T-helper 1 cell (primary cell): ENCODE measurements at regions not wholly inside any gene's neighbourhood (a gene's known extent, or its start where the extent isn't known, plus 50 kb on each side); places are given as distances from the start of the nearest gene placed in this dataset.

Experiments used
- DNase-seq, 5 donors: peaks; one replicate each; pipeline ENCODE4 v3.0.0-alpha.2; 2012 to 2020

DNA sequence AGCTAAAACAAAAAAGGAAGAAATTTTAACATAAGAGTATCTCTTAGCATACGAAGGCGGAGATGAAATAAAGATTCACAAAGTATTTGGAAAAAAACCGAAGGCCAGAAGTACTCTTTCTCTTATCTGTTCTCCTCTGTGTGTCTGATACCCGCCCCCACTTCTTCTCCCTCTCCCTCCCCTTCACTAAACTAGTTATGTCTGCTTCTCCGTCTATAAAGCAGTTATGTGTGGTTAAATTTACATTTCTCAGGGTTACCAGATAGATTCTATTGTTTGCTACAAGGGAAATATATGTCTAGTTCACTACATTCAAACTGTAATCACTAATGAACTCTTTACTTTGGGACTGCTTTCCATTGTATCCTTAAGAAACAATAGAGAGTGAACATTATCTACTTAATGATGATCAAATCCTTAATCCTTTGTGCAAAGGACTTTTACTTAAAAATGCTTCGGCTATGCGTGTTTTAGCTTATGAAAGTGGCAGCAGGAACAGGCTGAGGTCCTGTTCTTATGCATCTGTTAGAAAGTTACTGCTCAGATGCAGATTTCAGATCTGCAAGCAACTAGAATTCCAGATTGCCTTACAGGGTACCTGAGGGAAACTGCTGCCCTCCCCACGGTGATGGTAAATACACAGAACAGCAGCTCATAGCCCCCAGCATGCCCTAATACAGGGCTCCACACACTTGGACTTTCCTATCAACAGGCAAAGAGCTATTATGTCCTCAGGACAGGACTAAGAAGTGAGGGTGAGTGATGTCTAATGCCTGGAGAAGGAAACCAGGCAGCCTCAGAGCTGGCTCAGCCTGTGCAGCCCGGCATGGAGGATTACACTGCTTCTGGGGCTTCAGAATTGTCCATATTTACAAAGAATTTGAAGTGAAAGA is 273.3 kb downstream of the FZD1 start:
- DNase-seq, result no peak

DNA sequence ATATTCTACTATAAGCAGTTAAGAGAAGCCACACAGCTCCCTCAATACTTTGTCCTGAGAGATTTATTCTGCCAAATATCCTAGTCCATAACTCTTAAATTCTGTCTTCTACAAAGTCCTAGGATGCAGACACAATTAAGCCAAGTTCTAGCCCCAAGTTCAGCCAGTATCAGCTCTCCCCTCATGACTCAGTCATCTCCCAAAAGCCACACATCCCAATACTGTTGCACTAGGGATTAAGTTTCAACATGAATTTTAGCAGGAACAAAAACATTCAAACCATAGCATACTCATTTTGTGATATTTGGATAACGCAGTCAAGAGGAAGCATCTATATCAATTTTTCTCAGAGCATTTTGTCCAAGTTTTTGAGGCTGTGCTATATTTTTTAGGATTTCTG is 277.4 kb downstream of the FZD1 start:
- no peak for DNase-seq

DNA sequence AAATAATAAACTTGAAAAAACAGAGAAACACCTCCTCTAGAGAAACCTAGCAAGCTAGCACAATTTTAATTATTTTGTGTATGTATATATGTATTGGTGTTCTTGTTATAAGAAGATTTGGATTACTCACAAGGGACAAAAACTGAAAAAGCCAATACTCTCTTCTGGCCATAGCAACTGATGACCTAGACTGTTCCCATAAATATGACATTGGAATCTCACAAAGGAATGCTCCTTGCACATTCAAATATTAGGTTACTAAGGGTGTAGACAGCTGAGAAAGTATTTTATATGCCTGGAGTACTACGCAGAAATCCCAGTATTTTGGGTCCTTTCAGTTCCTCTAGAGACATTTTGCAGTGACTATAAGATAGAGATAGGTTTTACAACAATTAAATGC is 279.4 kb downstream of the FZD1 start:
- no peak for DNase-seq

DNA sequence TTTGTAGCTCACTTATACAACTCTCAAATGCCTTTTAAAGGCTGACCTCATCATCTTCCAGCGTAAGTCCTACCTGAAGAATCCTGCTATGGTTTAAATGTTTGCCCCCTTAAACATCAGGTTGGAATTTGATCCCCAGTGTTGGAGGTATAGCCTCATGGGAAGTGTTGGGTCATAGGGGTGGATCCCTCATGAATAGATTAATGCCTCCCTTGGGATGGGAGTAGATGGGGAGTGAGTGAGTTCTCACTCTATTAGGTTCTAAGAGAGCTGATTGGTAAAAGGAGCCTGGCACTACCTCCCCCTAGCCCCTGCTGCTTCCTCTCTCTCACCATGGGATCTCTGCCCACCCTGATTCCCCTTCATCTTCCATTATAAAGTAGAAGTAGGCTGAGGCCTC is 285.6 kb downstream of the FZD1 start:
- DNase-seq, result no peak

DNA sequence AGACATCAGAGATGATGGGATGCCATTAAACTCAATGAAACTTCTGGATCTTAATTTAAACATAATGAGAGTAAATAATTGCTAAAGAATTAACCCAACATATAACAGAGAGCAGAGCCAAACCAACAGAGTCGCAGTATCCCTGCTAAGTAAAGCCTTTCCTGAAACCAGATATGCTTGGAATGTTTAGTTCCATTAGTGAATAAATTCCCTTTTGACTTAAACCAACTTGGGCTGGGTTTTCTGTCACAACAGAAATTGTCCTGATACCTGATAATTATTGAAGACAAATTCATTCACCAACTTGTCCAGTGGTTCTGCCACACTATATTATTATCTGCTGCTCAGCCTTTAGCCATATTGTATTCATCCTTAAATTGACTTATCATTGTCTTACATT is 286.7 kb downstream of the FZD1 start:
- DNase-seq, result no peak

DNA sequence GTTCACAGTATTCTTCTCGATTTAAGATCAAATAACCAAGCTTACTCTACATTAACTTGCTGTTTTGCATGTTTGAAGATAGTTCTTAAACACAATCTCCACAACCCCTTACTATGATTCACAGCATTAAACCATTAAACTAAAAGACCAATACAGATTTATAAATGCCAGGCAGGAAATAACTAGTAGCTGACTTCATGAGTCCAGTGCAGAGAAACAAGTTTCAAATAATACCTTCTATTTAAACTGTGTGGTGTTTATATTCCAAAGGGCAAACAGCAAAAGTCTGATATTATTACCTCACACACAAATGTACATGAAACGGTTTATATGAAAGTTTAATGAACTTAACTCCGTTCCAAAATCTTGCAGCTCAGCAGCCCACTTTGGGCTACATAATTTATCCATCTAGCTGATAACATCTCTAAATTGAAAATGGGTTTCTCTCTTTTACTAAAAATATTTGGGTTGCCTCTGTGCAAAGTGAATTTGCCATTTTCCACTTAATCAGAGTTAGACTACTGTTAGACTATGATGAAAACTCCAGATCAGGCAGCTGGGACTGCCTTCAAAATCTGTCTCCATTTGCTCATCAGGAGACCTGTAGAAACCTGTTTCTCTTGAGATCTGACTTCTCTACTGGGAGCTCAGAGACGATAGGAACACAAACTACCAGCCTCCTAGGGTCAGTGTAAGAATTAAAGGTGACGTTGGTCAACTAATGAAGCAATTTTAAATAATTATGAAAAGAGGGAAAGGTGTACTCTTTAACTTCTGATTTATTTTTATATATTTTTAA is 287.3 kb downstream of the FZD1 start:
- DNase-seq, result no peak

DNA sequence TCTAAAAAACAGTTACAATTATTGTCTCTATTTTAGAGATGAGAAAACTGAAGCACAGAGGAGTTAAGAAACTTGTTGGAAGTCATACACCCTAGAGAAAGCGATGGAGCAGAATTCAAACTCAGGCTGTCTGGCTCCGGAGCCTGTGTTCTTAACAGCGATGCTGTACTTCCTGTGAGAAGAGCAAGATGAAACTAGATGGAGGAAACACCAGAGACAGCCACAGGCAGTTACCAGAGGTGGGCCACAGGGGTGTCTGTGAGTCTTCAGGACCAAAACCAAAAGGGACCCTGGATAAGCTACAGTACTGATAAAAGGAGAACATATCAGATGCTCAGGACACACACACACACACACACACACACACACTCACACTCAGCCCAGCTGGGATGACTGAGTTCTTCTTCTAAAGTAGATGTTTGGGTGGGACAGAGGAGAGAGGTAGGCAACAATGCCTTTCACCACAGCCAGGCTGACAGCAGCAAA is 289.2 kb downstream of the FZD1 start:
- DNase-seq, result no peak

DNA sequence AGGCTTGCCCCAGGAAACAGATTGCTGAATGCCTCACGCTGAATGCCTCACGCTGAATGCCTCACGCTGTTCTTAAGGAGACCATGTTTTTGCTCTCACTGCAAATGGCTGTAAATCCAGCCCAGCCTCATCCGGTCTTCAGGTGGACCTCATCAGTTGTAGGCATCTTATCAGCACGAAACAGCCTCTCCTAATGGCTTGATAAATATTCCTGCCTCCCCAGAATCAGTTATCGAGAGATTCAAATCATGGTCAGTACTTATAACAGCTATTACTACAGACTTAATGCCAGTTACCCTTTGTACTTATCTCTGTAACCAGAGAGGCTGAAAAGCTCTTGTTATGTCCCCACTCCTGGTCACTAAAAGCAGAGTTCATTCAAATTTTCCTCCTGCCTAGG is 290.6 kb downstream of the FZD1 start:
- no peak for DNase-seq

DNA sequence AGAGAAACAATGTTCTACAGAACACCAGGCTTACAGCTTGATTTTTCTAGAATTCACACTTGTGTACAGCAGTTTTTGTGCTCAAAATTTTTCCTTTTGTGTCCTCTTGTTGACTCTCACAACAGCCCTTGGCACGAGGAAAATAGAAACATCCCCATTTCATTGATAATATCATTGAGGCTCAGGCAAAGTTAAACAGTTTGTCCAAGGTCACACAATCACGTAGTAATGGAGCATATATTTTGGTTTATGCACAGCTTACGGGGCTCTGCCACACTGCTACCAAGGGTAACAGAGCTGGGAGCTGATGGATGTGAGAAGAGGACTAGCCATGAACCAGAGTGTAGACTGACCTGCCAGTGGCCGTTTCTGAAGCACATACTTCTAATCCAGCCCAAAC is 292.0 kb downstream of the FZD1 start:
- DNase-seq, result no peak

DNA sequence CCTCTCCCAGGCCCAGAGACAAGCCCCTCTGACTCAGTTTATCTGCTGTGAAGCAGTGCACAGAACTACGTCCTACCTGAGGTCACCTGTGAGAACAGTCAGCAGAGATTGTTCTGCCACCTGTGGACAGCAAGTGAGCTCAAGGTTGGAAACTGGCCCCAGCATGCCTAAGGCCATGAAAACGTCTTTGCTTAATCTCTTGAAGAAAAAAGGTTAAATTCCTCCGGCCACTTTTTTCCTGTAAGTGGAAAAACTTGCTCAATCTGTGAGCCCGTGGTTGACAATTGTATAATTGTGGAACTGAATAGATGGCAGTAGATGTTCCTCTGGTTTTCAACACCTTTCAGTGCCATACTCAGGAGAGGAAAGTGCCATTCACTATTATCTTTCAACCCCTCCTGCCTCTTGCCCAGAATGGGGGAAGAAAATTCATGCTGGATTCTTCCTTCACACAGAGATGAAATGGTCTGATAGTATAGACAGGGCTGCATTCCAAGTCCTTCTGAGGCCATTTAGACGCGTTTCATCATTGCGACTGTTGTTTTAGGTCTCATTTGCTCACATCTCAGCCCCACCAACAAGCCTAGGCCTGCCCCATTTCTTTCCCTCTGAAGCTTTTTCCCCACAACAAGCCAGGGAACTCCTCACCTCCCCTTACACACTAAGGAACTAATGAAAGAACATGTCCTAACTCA is 292.9 kb downstream of the FZD1 start:
- DNase-seq, result no peak

DNA sequence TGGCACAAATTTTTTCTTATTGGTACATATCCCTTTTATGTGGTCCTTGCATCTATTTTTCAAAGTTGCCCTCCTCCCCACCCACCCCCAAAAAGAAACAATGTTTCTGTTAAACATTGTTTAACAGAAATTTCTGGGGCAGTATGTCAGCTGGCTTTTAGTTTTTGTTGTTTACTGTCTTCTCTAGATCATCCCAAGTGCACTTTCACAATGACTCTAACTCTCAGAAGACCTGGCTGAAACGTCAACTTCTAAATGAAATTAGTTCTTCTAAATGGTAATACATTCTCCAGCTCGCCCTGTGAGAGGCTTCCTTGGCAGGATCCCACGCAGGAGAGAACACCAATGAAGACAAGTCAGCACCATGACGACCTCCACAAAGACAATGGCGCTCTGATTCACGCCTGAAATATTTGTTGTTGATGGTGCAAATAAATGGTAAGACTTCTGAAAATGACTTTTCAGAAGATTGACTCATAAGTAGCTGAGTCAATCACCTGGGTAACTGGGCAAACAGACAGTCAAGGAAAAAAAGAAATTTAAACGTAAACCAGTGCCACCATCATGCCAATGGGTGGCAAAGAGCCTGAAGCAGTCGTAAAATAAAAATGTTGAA is 293.7 kb downstream of the FZD1 start:
- DNase-seq, result peak in 1 of 5 donors; percentile 2

DNA sequence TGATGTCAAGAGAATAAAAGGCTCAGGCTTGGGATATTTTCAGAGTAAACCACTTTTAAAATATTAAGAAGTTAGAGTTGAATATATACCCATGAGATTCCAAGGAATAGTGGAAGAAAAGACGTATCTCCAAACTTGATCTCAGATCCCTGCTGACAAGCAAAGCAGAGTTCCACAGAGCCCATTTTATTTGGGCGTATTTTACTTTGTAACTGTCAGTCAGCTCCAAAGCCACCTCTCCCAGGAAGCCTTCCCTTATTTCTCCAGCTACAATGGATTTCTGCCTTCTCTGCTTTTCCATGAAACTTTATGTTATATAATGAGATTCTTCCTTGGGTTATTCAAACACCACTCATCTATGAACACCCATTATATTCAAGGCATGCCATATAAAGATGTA is 295.7 kb downstream of the FZD1 start:
- no peak for DNase-seq

DNA sequence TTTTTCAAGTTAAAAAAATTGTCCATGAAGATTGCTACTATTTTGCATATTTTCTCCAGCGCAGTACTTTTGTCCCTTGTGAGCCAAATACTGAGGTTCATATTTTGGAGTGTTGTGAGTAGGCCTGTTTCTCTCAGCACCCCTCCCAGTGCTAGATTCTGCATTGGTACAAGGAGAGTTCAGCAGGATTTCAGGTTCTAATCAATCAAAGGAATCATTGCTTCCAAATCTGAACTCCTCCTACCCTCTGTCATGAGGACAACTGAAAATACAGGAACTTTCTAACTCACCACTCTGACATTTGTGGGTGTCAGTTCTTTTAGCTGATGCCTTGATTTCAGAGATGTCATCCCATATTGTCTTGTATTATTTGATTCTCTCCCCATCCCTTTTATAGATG is 299.9 kb downstream of the FZD1 start:
- DNase-seq, result no peak

DNA sequence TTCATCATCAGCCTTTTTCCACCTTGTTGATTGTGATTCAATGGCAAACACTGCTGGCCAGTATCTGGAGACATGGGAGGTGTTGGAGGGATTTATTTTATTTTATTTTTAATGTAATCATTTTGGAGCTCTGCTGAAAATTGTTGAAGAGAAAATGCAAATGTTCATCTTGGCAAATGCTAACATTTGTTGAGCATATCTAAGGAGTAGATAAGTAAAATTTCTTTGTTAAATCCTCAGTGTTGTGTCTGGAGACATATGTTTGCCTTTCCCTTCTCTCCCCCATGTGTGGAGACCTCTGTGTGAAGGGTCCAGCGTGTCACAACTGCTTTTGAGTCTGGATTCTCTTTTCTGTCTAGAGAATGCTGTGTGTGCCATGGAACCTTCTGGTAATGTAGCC is 300.3 kb downstream of the FZD1 start:
- DNase-seq, result no peak

DNA sequence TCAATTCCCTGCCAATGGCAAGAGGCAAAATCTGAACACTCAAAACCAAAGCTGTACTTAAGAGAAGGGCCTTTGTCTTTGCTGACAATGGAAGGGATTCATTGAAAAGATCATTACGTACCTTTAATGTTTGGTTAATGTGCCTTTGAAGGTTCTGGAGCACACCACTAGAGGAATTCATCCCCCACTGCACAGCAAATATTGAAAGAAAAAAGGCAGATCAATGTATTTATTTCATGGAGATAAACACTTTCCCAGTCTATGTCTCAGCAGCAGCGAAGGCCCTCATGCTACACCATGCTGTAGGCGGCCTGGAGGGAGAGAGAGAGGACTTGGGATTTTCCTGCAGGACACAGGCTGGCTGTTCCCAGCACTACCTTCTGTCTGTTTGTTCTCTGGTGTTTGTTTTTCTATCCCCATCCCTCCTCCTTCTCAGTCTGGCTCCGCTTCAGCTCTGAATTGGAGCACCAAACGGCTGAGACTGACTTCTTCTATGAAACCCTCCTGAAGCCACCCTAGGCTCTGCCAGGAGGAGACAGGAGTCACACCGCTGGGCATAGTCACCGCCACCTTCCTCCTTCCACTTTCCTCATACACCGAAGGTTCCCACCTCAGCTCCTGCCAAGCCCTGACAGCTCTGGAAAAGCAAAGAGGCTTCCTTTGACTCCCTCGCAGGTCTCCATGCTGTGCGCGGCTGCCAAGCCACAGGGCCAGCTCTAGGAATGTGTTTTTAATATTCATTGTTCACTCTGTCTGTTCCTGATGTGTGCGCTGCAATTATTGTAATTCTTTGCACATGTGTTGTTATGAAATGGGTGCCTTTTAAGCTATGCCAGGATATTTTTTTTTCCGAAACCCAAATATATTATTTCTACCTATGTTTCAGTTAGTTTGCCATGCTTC is 301.5 kb downstream of the FZD1 start:
- no peak for DNase-seq

DNA sequence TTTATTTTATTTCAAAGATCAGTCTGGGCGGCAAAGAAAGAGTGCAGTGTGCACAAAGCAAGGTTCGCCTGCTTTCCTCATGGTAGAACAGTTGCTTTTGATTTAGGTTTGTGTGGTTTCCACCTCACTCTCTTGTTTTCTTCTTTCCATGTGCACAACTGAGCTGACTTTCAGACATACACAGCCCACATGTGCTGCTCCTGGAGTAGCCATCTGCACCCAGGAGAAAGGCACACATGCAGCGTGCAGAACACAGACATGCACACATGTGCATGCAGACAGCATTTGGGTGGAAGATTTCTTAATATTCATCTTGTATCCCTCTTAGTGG is 302.1 kb downstream of the FZD1 start:
- no peak for DNase-seq

DNA sequence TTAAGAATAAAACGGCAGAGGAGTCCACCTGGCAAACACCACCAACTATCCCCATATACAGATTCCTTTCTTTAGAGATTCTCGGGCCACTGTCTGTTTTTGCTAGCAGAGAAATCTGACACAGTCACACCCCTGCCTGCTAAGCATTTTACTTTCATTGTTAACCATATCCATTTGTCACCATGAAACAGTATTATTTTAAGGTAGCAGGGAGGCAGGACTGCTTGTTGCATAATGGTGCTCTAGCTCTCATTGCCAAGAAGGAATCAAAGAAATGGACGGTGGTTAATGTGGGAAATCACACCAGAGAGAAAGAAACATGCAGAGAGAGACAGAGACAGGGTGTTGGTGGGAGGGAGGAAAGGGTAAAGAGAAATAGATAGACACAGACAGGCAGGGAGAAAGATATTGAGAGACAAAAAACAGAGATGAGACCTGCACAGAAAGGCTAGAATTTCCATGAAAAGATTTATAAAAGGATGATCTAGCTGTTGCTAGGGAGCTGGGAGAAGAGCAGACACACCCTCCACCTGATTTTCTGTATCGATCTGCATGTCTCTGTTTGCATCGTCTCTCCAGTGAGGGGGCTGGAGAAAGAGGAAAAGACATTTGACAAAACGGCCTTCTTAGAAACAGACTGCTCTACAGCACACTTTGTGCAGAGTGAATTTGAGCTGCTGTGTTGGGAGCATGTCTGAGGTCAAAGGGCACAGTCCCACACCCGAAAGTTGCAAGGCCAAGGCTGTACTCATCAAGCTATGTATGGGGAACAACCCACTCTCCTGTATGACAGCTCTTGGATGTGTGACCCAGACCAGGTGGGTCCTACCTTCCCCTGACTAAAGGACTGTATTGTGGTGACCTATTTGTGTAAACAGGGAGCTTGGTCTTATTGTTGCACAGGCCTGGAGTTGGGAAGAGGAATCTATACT is 303.1 kb downstream of the FZD1 start:
- DNase-seq, result no peak

DNA sequence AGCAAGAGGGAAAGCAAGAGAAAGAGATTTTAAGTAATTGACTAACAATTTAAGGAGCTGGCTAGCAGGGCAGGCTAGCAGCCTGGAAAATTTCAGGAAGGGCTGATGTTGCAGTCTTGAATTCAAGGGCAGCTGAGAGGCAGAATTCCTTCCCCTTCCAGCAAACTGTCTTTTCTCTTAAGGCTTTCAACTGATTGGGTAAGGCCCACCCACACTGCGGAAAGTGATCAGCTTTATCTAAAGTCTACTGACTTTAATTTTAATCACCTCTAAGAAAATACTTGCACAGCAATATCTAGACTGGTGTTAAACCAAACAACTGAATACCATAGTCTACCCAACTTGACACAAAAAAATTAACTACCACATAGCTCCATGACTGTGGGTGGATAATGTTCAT is 303.9 kb downstream of the FZD1 start:
- no peak for DNase-seq

DNA sequence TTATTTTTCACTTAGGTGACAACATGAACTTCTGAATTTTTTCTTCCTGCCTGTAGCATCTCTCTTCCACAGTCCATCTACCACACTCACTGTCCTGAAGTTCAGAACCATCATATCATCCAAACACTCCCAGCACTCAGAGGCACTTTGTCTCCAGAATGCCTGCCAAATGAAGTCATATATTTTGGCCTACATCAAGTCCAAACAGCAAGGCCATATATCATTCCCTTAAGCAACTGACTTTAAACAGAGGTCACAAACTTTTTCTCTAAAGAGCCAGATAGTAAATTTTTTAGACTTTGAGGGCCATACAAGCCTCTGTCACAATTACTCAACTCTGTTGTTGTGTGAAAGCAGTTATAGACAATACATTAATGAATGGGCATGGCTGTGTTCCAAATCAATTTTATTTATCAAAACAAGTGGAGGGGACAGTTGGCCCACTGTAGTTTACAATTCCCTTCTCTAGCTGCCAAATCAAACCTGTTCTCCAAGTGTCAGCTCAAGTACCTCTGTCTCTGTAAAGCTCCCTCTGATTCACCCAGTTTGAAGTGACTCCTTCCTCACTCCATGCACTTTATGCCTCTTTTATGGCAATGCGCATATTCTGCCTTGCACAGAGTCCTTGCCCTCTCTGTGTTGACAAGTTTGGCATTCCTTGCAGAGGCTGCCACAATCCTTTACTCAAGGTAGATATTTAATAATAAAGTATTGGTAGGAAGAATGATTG is 305.7 kb downstream of the FZD1 start:
- no peak for DNase-seq

DNA sequence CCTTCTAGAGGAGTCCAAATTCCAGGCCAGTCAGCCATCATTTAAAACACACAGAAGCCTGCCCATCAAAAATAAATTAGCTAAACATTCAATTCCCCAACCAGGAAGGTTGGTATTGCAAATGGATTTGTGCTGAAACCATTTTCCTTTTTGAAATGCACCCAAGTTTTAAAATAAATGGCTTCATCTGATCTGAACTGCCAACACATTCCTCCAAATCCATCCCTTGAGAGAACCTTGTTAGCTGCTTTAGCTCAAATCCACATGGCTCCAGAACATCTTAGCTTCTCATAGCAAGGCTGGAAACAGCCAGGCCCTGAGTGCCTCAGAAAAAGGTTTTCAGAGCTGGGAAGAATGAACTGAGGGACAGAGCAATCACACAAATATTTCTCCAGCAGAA is 306.3 kb downstream of the FZD1 start:
- no peak for DNase-seq
